Sigmoid colon (tissue), 4 donors: ENCODE measurements at regions not wholly inside any gene's neighbourhood (a gene's known extent, or its start where the extent isn't known, plus 50 kb on each side); places are given as distances from the start of the nearest gene placed in this dataset.

ENCODE experiments used
- POLR2A ChIP-seq, 2 donors: fragments of 450-650 bp; IDR thresholded peaks; one replicate each; pipeline ENCODE4 v1.6.1; 2016; ENCODE audit warnings: antibody characterized with exemption in 2 of 2, mild to moderate bottlenecking in 2 of 2, moderate library complexity in 2 of 2
- POLR2AphosphoS5 ChIP-seq, 4 donors: sonication (generic); formaldehyde crosslinking; IDR thresholded peaks; one replicate each; pipeline ENCODE4 v1.6.1; 2017; ENCODE audit warnings: antibody characterized with exemption in 4 of 4
- TF ChIP-seq, protein P1 (sequence below), 4 experiments: fragments of 450-650 bp in 3 of 4; fragments of 200-600 bp in 1 of 4; IDR thresholded peaks; one replicate each; pipeline ENCODE4 v1.5.1; 2016 to 2019; ENCODE audit warnings: antibody characterized with exemption in 4 of 4, mild to moderate bottlenecking in 3 of 4, moderate library complexity in 2 of 4

DNA sequence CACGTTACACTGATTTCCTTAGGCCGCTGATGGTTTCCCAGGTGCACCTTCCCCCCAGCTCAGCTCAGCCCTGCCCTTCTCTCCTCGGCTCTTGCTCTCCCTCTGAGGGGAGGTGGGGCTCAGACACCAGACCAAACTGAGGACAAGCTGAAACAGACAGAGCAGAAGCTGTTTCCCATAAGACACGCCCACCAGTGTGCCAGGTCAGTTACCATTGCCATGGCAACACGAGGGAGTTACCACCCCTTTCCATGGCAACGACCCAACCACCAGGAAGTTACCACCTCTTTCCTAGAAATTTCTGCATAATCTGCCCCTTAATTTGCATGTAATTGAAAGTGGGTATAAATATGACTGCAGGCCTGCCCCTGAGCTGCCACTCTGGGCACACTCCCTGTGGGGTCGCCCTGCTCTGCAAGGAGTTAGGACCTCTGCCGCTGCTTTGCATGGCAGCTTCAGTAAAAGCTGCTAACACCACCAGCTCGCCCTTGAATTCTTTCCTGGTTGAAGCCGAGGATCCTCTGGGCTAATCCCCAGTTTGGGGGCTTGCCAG, 120.9 kb upstream of the SMIM21 start:
- TF ChIP-seq POLR2AphosphoS5 (IDR thresholded peaks at IDR 0.05) (no peak), POLR2A (IDR thresholded peaks at IDR 0.05) (no peak)
- TF ChIP-seq, protein P1, sequence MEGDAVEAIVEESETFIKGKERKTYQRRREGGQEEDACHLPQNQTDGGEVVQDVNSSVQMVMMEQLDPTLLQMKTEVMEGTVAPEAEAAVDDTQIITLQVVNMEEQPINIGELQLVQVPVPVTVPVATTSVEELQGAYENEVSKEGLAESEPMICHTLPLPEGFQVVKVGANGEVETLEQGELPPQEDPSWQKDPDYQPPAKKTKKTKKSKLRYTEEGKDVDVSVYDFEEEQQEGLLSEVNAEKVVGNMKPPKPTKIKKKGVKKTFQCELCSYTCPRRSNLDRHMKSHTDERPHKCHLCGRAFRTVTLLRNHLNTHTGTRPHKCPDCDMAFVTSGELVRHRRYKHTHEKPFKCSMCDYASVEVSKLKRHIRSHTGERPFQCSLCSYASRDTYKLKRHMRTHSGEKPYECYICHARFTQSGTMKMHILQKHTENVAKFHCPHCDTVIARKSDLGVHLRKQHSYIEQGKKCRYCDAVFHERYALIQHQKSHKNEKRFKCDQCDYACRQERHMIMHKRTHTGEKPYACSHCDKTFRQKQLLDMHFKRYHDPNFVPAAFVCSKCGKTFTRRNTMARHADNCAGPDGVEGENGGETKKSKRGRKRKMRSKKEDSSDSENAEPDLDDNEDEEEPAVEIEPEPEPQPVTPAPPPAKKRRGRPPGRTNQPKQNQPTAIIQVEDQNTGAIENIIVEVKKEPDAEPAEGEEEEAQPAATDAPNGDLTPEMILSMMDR (IDR thresholded peaks at IDR 0.05): no peak
